IgD-negative memory B cell (primary cell): ENCODE measurements at regions not wholly inside any gene's neighbourhood (a gene's known extent, or its start where the extent isn't known, plus 50 kb on each side); places are given as distances from the start of the nearest gene placed in this dataset.

Experiments used
- H3K27ac Mint-ChIP-seq, 3 donors: one replicate each; pipeline ENCODE4 v1.8.0; 2020 to 2022; ENCODE audit warnings: mild to moderate bottlenecking in 3 of 3, mixed read lengths in 3 of 3, moderate library complexity in 1 of 3
- H3K27me3 Mint-ChIP-seq: one replicate; pipeline ENCODE4 v1.8.0; 2021; ENCODE audit warnings: mixed read lengths
- H3K36me3 Mint-ChIP-seq: one replicate; pipeline ENCODE4 v1.8.0; 2020; ENCODE audit warnings: mild to moderate bottlenecking, mixed read lengths
- H3K4me1 Mint-ChIP-seq, 3 donors: one replicate each; pipeline ENCODE4 v1.8.0; 2020 to 2022; ENCODE audit warnings: mixed read lengths in 3 of 3, mild to moderate bottlenecking in 1 of 3
- H3K4me3 Mint-ChIP-seq, 4 donors: one replicate each; pipeline ENCODE4 v1.8.0; 2020 to 2022; ENCODE audit warnings: mild to moderate bottlenecking in 4 of 4, mixed read lengths in 4 of 4, moderate library complexity in 3 of 4
- H3K9me3 Mint-ChIP-seq, 3 donors: one replicate each; pipeline ENCODE4 v1.8.0; 2020 to 2021; ENCODE audit warnings: mixed read lengths in 3 of 3, mild to moderate bottlenecking in 1 of 3

DNA sequence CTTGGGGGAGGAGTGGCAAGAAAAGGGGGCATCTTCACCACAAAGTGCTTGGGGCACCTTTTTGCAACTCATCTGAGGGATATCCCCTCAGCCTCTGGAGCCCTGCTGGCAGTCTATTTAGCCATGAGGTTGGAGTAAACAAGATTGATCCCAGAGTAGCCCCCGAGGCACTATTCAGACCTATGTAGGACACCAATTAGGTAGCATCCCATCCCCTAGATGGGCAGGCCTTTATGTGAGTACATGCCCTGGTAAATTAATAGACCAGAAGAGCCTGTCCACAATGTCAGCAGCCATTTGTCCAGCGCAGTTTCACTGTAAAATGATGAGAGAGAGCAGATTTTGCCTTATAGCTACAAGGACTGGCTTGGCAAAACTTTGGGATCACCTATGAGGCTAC, 221.4 kb downstream of the DRD1 start:
- no peaks in the 10 kb centered on the region for H3K27me3 Mint-ChIP-seq
- H3K36me3 Mint-ChIP-seq, result no peaks in the 10 kb centered on the region
- peaks cover 1 to 10% (median 2%) of the 10 kb centered on the region in 3 donors for H3K9me3 Mint-ChIP-seq
- H3K4me1 Mint-ChIP-seq, result peaks cover 0 to 1% (median 0%) of the 10 kb centered on the region in 3 donors
- no peak overlapping the region for H3K4me3 Mint-ChIP-seq
- no peak overlapping the region for H3K27ac Mint-ChIP-seq

DNA sequence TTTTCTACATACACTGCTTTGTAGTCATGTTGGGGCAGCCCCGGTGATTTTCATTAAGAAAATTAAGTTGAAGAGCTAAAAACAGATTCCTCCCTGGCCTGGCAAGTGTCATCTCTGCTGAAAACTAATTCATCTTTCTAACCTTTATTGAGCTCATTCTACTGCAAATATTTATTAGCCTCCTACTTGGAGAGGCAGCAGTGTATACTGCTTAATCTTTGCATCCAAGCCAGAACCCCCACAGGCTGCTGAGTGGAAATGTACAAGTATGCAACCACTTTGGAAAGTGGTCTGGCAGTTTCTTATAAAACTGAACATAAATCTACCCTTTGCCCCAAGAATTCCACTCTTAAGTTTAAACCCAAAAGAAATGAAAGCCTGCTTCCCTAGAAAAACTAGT, 223.4 kb downstream of the DRD1 start:
- H3K4me3 Mint-ChIP-seq, result no peak overlapping the region
- H3K27me3 Mint-ChIP-seq, result no peaks in the 10 kb centered on the region
- no peaks in the 10 kb centered on the region for H3K36me3 Mint-ChIP-seq
- peaks cover 0 to 3% (median 1%) of the 10 kb centered on the region in 3 donors for H3K9me3 Mint-ChIP-seq
- H3K27ac Mint-ChIP-seq, result no peak overlapping the region
- no peaks in the 10 kb centered on the region for H3K4me1 Mint-ChIP-seq

- Mint-ChIP-seq H3K27me3 (no peaks in the 10 kb centered on the region), H3K4me1 (no peaks in the 10 kb centered on the region), H3K9me3 (peaks cover 0 to 3% (median 1%) of the 10 kb centered on the region in 3 donors), H3K27ac (no peak overlapping the region), H3K36me3 (no peaks in the 10 kb centered on the region), H3K4me3 (no peak overlapping the region)
Measured at GRCh38 chr5:175219366-175219765, 224.6 kb downstream of the DRD1 start.

DNA sequence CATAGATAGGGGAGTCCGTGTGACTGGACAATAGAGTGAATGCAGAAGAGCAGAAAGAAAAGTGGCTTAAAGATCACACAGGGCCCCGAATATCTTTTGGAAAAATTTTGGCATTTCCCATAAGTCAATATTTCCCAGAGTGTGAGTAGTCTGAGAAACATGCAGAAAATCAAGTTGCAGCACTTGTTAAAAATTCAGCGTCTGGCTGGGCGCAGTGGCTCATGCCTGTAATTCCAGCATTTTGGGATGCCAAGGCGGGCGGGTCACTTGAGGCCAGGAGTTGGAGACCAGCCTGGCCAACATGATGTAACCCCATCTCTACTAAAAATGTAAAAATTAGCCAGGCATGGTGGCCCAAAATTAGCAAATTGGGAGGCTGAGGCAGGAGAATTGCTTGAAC, 227.0 kb downstream of the DRD1 start:
- Mint-ChIP-seq H3K9me3 (no peaks in the 10 kb centered on the region), H3K27me3 (no peaks in the 10 kb centered on the region), H3K36me3 (no peaks in the 10 kb centered on the region), H3K27ac (no peak overlapping the region), H3K4me3 (no peak overlapping the region), H3K4me1 (no peaks in the 10 kb centered on the region)

DNA sequence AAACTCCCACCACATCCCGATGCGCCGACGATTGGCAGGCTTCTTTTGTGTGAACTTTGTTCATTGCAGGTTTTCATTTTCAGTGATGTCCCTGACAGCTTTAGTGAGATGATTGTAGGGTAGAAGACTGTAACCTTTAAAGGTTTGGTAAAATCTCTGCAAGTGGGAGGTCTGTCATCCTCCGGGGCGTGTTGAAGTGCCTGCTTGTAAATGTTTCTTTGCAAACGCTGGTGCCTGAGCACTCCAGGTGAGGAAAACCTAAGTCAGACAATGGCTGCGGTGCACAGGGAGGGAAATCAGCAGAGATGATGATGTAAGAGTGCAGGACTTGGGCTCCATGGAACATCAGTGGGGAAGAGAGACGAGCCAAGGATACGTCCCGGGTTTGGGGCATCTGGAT, 228.1 kb downstream of the DRD1 start:
- Mint-ChIP-seq H3K36me3 (no peaks in the 10 kb centered on the region), H3K4me3 (no peak overlapping the region), H3K4me1 (no peaks in the 10 kb centered on the region), H3K9me3 (no peaks in the 10 kb centered on the region), H3K27me3 (no peaks in the 10 kb centered on the region), H3K27ac (no peak overlapping the region)

DNA sequence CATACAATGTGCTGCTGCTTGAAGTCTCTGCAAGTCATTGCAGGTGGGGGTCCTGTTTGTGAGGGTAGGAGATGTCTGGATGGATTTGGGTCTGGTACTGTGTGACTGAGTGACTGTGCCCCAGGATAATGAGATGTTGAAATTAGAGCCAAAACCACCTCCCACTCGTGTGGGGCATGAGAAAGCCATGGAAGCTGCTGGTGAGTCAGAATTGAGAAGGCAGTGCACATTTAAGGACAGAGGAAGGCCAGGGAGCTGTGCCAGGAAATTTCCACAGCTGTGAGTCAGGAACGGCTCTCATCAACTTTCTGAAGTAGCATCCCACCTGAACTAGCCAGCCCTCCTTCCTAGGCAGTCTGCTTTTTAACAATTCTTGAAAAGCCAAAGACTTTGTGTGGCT, 229.8 kb downstream of the DRD1 start:
- Mint-ChIP-seq H3K4me1 (no peaks in the 10 kb centered on the region), H3K27ac (no peak overlapping the region), H3K36me3 (peaks cover 2% of the 10 kb centered on the region), H3K4me3 (no peak overlapping the region), H3K27me3 (no peaks in the 10 kb centered on the region), H3K9me3 (peaks cover 0 to 3% (median 0%) of the 10 kb centered on the region in 3 donors)

GRCh38 chr5:175211956-175212756, 231.8 kb downstream of the DRD1 start:
- Mint-ChIP-seq H3K27ac (peak overlapping the region in 1 of 3 donors; percentile 1), H3K9me3 (peaks cover 0 to 3% (median 0%) of the 10 kb centered on the region in 3 donors), H3K27me3 (no peaks in the 10 kb centered on the region), H3K4me3 (no peak overlapping the region), H3K4me1 (no peaks in the 10 kb centered on the region), H3K36me3 (peaks cover 2% of the 10 kb centered on the region)

- no peak overlapping the region for H3K27ac Mint-ChIP-seq
- H3K9me3 Mint-ChIP-seq, result peaks cover 2 to 8% (median 3%) of the 10 kb centered on the region in 3 donors
- peaks cover 2% of the 10 kb centered on the region for H3K36me3 Mint-ChIP-seq
- H3K4me1 Mint-ChIP-seq, result no peaks in the 10 kb centered on the region
- no peaks in the 10 kb centered on the region for H3K27me3 Mint-ChIP-seq
- H3K4me3 Mint-ChIP-seq, result no peak overlapping the region
Measured at GRCh38 chr5:175207321-175208040, 236.5 kb downstream of the DRD1 start.

- Mint-ChIP-seq H3K9me3 (peaks cover 2 to 8% (median 3%) of the 10 kb centered on the region in 3 donors), H3K27ac (no peak overlapping the region), H3K4me1 (no peaks in the 10 kb centered on the region), H3K36me3 (peaks cover 2% of the 10 kb centered on the region), H3K4me3 (no peak overlapping the region), H3K27me3 (no peaks in the 10 kb centered on the region)
Measured at GRCh38 chr5:175206669-175207068, 237.3 kb downstream of the DRD1 start.

DNA sequence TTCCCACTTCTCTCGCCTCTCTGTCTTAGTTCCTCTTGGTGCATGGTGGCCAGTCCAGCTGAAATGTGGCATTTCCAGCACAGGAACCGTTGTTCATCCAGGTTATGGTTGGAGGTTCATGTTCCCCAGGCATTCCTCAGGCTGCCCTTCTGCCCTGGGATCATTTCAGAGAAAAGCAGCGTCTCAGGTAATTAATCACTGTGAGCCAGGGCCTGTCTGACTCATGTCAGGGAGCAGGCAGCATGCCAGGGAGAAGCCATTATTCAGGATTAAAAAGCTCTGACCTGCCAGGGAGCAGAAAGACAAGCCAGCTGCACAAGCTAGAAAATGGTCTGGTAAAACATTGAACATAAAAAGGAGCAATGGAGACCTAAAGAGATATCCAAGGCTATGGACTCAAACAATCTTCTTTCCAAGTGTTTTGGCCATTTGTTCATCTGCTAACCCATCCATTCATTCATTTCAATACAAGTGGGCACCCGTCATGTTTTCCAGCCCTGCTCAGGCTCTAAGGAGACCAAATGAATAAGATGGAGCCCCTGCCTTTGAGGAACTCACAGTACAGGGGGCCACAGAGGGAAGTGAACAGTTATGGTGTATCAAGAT, 241.4 kb downstream of the DRD1 start:
- H3K27ac Mint-ChIP-seq, result no peak overlapping the region
- H3K4me1 Mint-ChIP-seq, result no peaks in the 10 kb centered on the region
- no peaks in the 10 kb centered on the region for H3K36me3 Mint-ChIP-seq
- no peak overlapping the region for H3K4me3 Mint-ChIP-seq
- H3K27me3 Mint-ChIP-seq, result no peaks in the 10 kb centered on the region
- peaks cover 0 to 8% (median 2%) of the 10 kb centered on the region in 3 donors for H3K9me3 Mint-ChIP-seq

- H3K27ac Mint-ChIP-seq, result no peak overlapping the region
Measured at GRCh38 chr5:175201393-175201792, 242.6 kb downstream of the DRD1 start.

DNA sequence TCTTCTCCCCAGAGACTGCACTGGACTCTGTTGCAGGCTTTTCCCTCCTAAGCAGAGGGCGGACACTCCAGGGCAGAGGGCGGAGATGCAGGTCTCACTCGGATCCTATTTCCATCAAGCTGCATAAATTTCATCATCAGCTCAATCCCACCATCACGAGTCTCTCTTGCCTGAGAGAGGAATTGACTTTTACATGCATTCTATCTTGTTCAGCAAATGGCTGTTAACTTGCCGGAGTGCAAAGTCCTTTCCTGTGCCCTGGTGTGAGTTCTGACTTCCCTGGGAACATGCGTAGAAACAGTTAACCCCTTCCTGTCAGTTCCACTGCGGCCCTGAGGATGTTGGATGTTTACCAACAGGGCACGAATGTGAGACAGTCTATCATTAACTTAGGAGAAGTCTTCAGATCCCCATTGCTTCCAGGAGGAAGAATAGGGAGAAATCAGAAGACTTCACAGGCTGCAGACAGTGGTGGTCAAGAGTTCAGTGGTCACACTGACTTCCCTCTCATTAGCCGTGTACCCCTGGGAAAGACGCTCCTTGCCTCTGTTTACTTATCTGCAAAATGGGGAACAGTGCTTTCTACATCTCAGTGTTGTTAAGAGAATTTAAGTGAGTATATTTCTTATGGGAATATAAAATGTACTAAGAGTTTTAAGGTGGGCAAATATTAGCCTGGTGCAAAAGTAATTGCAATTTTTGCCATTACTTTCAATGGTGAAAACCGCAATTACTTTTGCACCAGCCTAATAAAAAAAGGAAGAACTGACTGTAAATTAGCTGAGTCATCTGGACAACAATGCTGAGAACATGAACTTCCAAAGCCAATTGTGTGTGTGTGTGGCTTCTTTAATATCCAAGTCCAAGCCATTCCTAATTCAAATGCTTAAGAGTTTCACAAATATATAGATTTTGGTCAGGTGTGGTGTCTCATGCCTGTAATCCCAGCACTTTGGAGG, 248.0 kb downstream of the DRD1 start:
- Mint-ChIP-seq H3K27me3 (no peaks in the 10 kb centered on the region), H3K4me3 (no peak overlapping the region), H3K4me1 (no peaks in the 10 kb centered on the region), H3K9me3 (no peaks in the 10 kb centered on the region), H3K27ac (no peak overlapping the region), H3K36me3 (no peaks in the 10 kb centered on the region)

More at GRCh38 chr5:175201393-175201792, 242.6 kb downstream of the DRD1 start:
- no peaks in the 10 kb centered on the region for H3K4me1 Mint-ChIP-seq
- H3K27me3 Mint-ChIP-seq, result no peaks in the 10 kb centered on the region
- no peaks in the 10 kb centered on the region for H3K36me3 Mint-ChIP-seq
- peaks cover 0 to 8% (median 2%) of the 10 kb centered on the region in 3 donors for H3K9me3 Mint-ChIP-seq
- no peak overlapping the region for H3K4me3 Mint-ChIP-seq

GRCh38 chr5:175181331-175181730, 262.7 kb downstream of the DRD1 start:
- no peaks in the 10 kb centered on the region for H3K36me3 Mint-ChIP-seq
- peaks cover 0 to 1% (median 0%) of the 10 kb centered on the region in 3 donors for H3K9me3 Mint-ChIP-seq
- no peak overlapping the region for H3K27ac Mint-ChIP-seq
- H3K4me1 Mint-ChIP-seq, result no peaks in the 10 kb centered on the region
- H3K27me3 Mint-ChIP-seq, result peaks cover 2% of the 10 kb centered on the region
- H3K4me3 Mint-ChIP-seq, result no peak overlapping the region

DNA sequence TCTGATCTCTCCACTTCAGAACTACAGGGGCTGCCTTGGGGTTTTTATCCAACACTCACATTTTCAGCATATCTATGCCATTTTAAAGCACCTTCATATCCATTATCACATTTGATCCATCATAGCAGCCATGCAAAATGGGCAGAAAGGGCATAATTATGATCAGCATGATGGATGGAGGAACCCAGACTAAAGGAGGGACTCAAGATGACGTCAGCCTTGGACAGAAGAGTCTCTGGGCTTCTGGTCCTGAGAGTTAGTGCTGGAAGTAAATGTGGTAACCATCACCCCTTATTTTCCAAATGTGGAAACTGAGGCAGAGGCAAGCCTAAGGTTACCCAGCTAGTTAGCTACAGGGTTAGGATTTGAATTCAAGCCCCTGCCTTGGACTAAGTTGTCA, 273.1 kb downstream of the DRD1 start:
- H3K27me3 Mint-ChIP-seq, result no peaks in the 10 kb centered on the region
- no peak overlapping the region for H3K27ac Mint-ChIP-seq
- H3K36me3 Mint-ChIP-seq, result no peaks in the 10 kb centered on the region
- peaks cover 0 to 4% (median 0%) of the 10 kb centered on the region in 3 donors for H3K9me3 Mint-ChIP-seq
- H3K4me3 Mint-ChIP-seq, result peak overlapping the region in 1 of 4 donors; percentile 10
- no peaks in the 10 kb centered on the region for H3K4me1 Mint-ChIP-seq
